IMR-90 (cell line): ENCODE measurements at regions not wholly inside any gene's neighbourhood (a gene's known extent, or its start where the extent isn't known, plus 50 kb on each side); places are given as distances from the start of the nearest gene placed in this dataset.

Source experiments
- ATAC-seq: fragments of 200-7000 bp; cut with Tn5 transposase; 2 replicates; pipeline ENCODE4 v1.9.1; 2020; ENCODE audit warnings: low read depth, mild to moderate bottlenecking, moderate library complexity
- BruUV-seq: library from RNA; stranded (reverse); fragments of 400-500 nt; replicated peaks from 2 replicates; lab custom pipeline; 2021; lab: Mats Ljungman, UMichigan
- CTCF ChIA-PET: fragments of 300-600 bp; formaldehyde crosslinking; extraction: SDS; loops from one replicate; lab custom pipeline; 2021; ENCODE audit warnings: antibody characterized with exemption; lab: Yijun Ruan, JAX
- POLR2A ChIA-PET: fragments of 300-600 bp; sonication (Branson Sonifier 250); formaldehyde crosslinking; loops from one replicate; lab custom pipeline; 2022; ENCODE audit warnings: antibody characterized with exemption; ENCODE audit not compliant: unreplicated experiment; lab: Charles Lee
- DNase-seq: peaks from one replicate; pipeline ENCODE4 v3.0.0; 2013
- H2AFZ ChIP-seq: replicated peaks from 2 replicates; pipeline ENCODE3; 2013; ENCODE audit warnings: low read length, mild to moderate bottlenecking; ENCODE audit not compliant: poor library complexity
- H2AK5ac ChIP-seq: 2 replicates; pipeline ENCODE4 v1.6.1; 2013; ENCODE audit warnings: low read depth, low read length, inconsistent platforms
- H2AK9ac ChIP-seq: replicated peaks from 2 replicates; pipeline ENCODE3; 2013; ENCODE audit warnings: mild to moderate bottlenecking, low read depth, low read length, moderate library complexity; ENCODE audit not compliant: poor library complexity
- H2BK120ac ChIP-seq: 2 replicates; pipeline ENCODE4 v1.6.1; 2013; ENCODE audit warnings: low read depth, low read length, inconsistent platforms
- H2BK15ac ChIP-seq: 3 replicates; pipeline ENCODE4 v1.6.1; 2013; ENCODE audit warnings: low read depth, low read length, inconsistent platforms
- H2BK20ac ChIP-seq: 2 replicates; pipeline ENCODE4 v1.6.1; 2013; ENCODE audit warnings: low read depth, mild to moderate bottlenecking, inconsistent platforms, low read length, moderate library complexity
- H2BK5ac ChIP-seq: 2 replicates; pipeline ENCODE4 v1.6.1; 2013; ENCODE audit warnings: mild to moderate bottlenecking, low read depth, low read length, inconsistent platforms; ENCODE audit not compliant: poor library complexity, severe bottlenecking
- H3K14ac ChIP-seq: replicated peaks from 2 replicates; pipeline ENCODE4 v1.6.1; 2013; ENCODE audit warnings: low read depth, low read length, inconsistent platforms
- H3K18ac ChIP-seq: 2 replicates; pipeline ENCODE4 v1.6.1; 2013; ENCODE audit warnings: low read depth, low read length, control low read depth
- H3K23ac ChIP-seq: 2 replicates; pipeline ENCODE4 v1.6.1; 2013; ENCODE audit warnings: low read depth, low read length, inconsistent platforms
- H3K27ac ChIP-seq: 2 replicates; pipeline ENCODE4 v1.5.1; 2013; ENCODE audit warnings: mild to moderate bottlenecking, control low read depth, low read length; ENCODE audit not compliant: insufficient read depth
- H3K27me3 ChIP-seq: 2 replicates; pipeline ENCODE4 v1.6.1; 2013; ENCODE audit warnings: low read length; ENCODE audit not compliant: control insufficient read depth, insufficient read depth
- H3K36me3 ChIP-seq: 2 replicates; pipeline ENCODE4 v1.6.1; 2013; ENCODE audit warnings: low read length, mixed read lengths; ENCODE audit not compliant: control insufficient read depth, insufficient read depth
- H3K4ac ChIP-seq: 2 replicates; pipeline ENCODE4 v1.6.1; 2013; ENCODE audit warnings: low read depth, low read length, inconsistent platforms
- H3K4me1 ChIP-seq: 2 replicates; pipeline ENCODE4 v1.6.1; 2013; ENCODE audit warnings: low read length, mixed read lengths; ENCODE audit not compliant: control insufficient read depth, insufficient read depth
- H3K4me2 ChIP-seq: 2 replicates; pipeline ENCODE4 v1.6.1; 2013; ENCODE audit warnings: low read depth, mild to moderate bottlenecking, control low read depth, low read length, moderate library complexity
- H3K4me3 ChIP-seq: 2 replicates; pipeline ENCODE4 v1.5.1; 2013; ENCODE audit warnings: low read depth, mild to moderate bottlenecking, control low read depth, low read length, moderate library complexity; ENCODE audit not compliant: insufficient read depth
- H3K56ac ChIP-seq: 2 replicates; pipeline ENCODE4 v1.6.1; 2013; ENCODE audit warnings: low read length, inconsistent platforms; ENCODE audit not compliant: insufficient read depth; ENCODE audit errors: extremely low read depth
- H3K79me1 ChIP-seq, 2 experiments: 2 replicates each; pipeline ENCODE4 v1.6.1; 2013; ENCODE audit warnings: low read length in 2 of 2, inconsistent platforms in 1 of 2, low read depth in 1 of 2
- H3K9ac ChIP-seq: 2 replicates; pipeline ENCODE4 v1.6.1; 2013; ENCODE audit warnings: low read depth, low read length, control low read depth
- H3K9me1 ChIP-seq: 2 replicates; pipeline ENCODE4 v1.6.1; 2013; ENCODE audit warnings: low read length, inconsistent platforms; ENCODE audit not compliant: insufficient read depth
- H3K9me3 ChIP-seq: 2 replicates; pipeline ENCODE4 v1.6.1; 2013; ENCODE audit warnings: low read length; ENCODE audit not compliant: control insufficient read depth, insufficient read depth
- H4K20me1 ChIP-seq: 2 replicates; pipeline ENCODE4 v1.6.1; 2013; ENCODE audit warnings: low read length, inconsistent platforms; ENCODE audit not compliant: insufficient read depth
- H4K5ac ChIP-seq: 2 replicates; pipeline ENCODE4 v1.6.1; 2013; ENCODE audit warnings: mild to moderate bottlenecking, low read depth, low read length, control low read depth
- H4K8ac ChIP-seq, 2 experiments: 2 replicates each; pipeline ENCODE4 v1.6.1; 2013; ENCODE audit warnings: low read depth in 2 of 2, low read length in 2 of 2, control low read depth in 1 of 2, inconsistent platforms in 1 of 2
- H4K91ac ChIP-seq: 2 replicates; pipeline ENCODE4 v1.6.1; 2013; ENCODE audit warnings: low read depth, low read length, inconsistent platforms; ENCODE audit not compliant: insufficient read depth
- BHLHE40 ChIP-seq: fragments of 150-350 bp; IDR thresholded peaks from 2 replicates; pipeline ENCODE4 v1.6.1; 2016; ENCODE audit warnings: mild to moderate bottlenecking, low read depth, low read length
- CEBPB ChIP-seq: IDR thresholded peaks from 2 replicates; pipeline ENCODE4 v1.6.1; 2012; ENCODE audit warnings: low read depth, low read length, improper control_type of control experiment
- CHD1 ChIP-seq: IDR thresholded peaks from 2 replicates; pipeline ENCODE4 v1.6.1; 2012; ENCODE audit warnings: low read depth, low read length, improper control_type of control experiment
- FOS ChIP-seq: fragments of 150-350 bp; IDR thresholded peaks from 2 replicates; pipeline ENCODE4 v1.6.1; 2016; ENCODE audit warnings: low read depth, low read length
- MAFK ChIP-seq: IDR thresholded peaks from 2 replicates; pipeline ENCODE4 v1.6.1; 2012; ENCODE audit warnings: low read depth, low read length, improper control_type of control experiment
- MAZ ChIP-seq: IDR thresholded peaks from 2 replicates; pipeline ENCODE4 v1.6.1; 2012; ENCODE audit warnings: low read depth, mild to moderate bottlenecking, low read length, improper control_type of control experiment, moderate library complexity, borderline replicate concordance
- MXI1 ChIP-seq: IDR thresholded peaks from 2 replicates; pipeline ENCODE4 v1.6.1; 2012; ENCODE audit warnings: low read depth, mild to moderate bottlenecking, low read length, moderate library complexity, borderline replicate concordance
- NFE2L2 ChIP-seq: fragments of 150-350 bp; IDR thresholded peaks from 2 replicates; pipeline ENCODE4 v1.6.1; 2016; ENCODE audit warnings: low read depth, mild to moderate bottlenecking, low read length
- POLR2A ChIP-seq: IDR thresholded peaks from 2 replicates; pipeline ENCODE4 v1.6.1; 2012; ENCODE audit warnings: mild to moderate bottlenecking, low read depth, low read length
- RAD21 ChIP-seq: IDR thresholded peaks from 2 replicates; pipeline ENCODE4 v1.6.1; 2012; ENCODE audit warnings: low read length, improper control_type of control experiment
- RCOR1 ChIP-seq: IDR thresholded peaks from 2 replicates; pipeline ENCODE4 v1.6.1; 2012; ENCODE audit warnings: mild to moderate bottlenecking, low read length, improper control_type of control experiment; ENCODE audit not compliant: insufficient replicate concordance
- RFX5 ChIP-seq: IDR thresholded peaks from 2 replicates; pipeline ENCODE4 v1.8.0; 2012; ENCODE audit warnings: low read depth, mild to moderate bottlenecking, low read length, moderate library complexity
- SMC3 ChIP-seq: fragments of 150-350 bp; IDR thresholded peaks from 2 replicates; pipeline ENCODE4 v1.6.1; 2016; ENCODE audit warnings: low read depth, mild to moderate bottlenecking, antibody characterized with exemption, low read length, moderate library complexity
- WGBS, 2 experiments: methylation state at CpG; one replicate each; pipeline versions ENCODE4 v1.1.5 to v1.1.7; 2013; ENCODE audit warnings: missing lambda C conversion rate in 2 of 2; ENCODE audit not compliant: insufficient read length in 1 of 2; ENCODE audit errors: extremely low coverage in 2 of 2; 5-methylcytosine and 5-hydroxymethylcytosine counted together
- dilution Hi-C: fragments of 300-500 bp; cut with HindIII; formaldehyde crosslinking; loops from one replicate; pipeline ENCODE4 v1.14.3; 2018; ENCODE audit warnings: low sequenced_read_pairs; ENCODE audit not compliant: unreplicated experiment
- in situ Hi-C: fragments of 300-500 bp; cut with MboI; formaldehyde crosslinking; loops from 3 replicates; pipeline ENCODE4 v1.14.3; 2019; ENCODE audit warnings: low sequenced_read_pairs, inconsistent platforms, mixed read lengths
- intact Hi-C: fragments of 100-400 bp; cut with micrococcal nuclease; formaldehyde crosslinking; loops from 2 replicates; pipeline ENCODE4 v1.10.0; 2022
- TF ChIP-seq, protein P1 (sequence below): conservative IDR thresholded peaks from 2 replicates; pipeline ENCODE4 v1.5.1; 2012; ENCODE audit warnings: mild to moderate bottlenecking, low read depth, low read length, improper control_type of control experiment
- TF ChIP-seq, protein P2 (sequence below): fragments of 150-350 bp; IDR thresholded peaks from 2 replicates; pipeline ENCODE4 v1.6.1; 2016; ENCODE audit warnings: low read depth, mild to moderate bottlenecking, low read length, moderate library complexity, borderline replicate concordance
- TF ChIP-seq, protein P3 (sequence below): fragments of 150-350 bp; IDR thresholded peaks from 2 replicates; pipeline ENCODE4 v1.6.1; 2017; ENCODE audit warnings: mild to moderate bottlenecking, antibody characterized with exemption, low read length, low read depth

DNA sequence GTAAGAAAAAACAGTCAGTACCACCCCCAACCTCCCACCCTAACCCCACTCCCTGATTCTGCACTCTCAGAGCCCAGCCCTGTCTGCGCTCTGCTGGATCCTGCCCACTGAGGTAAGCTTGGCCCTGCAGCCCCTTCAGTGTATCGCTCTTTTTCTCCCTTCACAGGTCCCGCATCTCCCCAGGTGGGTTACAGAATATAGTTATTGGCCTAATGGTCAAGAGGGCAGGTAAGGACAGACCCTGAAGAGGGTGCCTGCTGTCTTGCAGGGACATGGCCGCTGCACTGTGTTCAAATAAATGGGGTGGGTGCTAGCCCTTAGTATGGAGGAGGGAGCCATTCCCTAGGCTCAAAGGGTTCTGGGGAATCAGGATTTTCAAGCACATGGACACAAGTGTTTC is 135.7 kb downstream of the ADSS2 start:
- Histone ChIP-seq H2BK20ac (no peak overlapping the region), H2AK9ac (no peak overlapping the region), H3K79me1 (no peaks in the 10 kb centered on the region), H2BK15ac (no peak overlapping the region), H3K27me3 (no peaks in the 10 kb centered on the region), H3K14ac (no peak overlapping the region), H3K36me3 (no peaks in the 10 kb centered on the region), H3K4me2 (no peak overlapping the region), H4K8ac (no peak overlapping the region), H4K5ac (no peak overlapping the region), H3K27ac (no peak overlapping the region), H3K4me3 (no peak overlapping the region), H3K56ac (no peak overlapping the region), H2AK5ac (no peak overlapping the region), H3K23ac (no peak overlapping the region), H3K4me1 (no peaks in the 10 kb centered on the region; the same call in 1 of the 2 replicates), H3K9me3 (no peaks in the 10 kb centered on the region), H2AFZ (no peak overlapping the region), H2BK5ac (no peak overlapping the region), H4K20me1 (no peaks in the 10 kb centered on the region), H4K91ac (no peak overlapping the region), H3K18ac (no peak overlapping the region), H3K9me1 (no peaks in the 10 kb centered on the region), H3K9ac (no peak overlapping the region), H3K4ac (no peak overlapping the region), H2BK120ac (no peak overlapping the region)
- dilution Hi-C loops: no loop called here
- no peak for TF ChIP-seq RAD21
- no peak for TF ChIP-seq MAZ
- no peak for TF ChIP-seq CHD1
- TF ChIP-seq, protein P1, sequence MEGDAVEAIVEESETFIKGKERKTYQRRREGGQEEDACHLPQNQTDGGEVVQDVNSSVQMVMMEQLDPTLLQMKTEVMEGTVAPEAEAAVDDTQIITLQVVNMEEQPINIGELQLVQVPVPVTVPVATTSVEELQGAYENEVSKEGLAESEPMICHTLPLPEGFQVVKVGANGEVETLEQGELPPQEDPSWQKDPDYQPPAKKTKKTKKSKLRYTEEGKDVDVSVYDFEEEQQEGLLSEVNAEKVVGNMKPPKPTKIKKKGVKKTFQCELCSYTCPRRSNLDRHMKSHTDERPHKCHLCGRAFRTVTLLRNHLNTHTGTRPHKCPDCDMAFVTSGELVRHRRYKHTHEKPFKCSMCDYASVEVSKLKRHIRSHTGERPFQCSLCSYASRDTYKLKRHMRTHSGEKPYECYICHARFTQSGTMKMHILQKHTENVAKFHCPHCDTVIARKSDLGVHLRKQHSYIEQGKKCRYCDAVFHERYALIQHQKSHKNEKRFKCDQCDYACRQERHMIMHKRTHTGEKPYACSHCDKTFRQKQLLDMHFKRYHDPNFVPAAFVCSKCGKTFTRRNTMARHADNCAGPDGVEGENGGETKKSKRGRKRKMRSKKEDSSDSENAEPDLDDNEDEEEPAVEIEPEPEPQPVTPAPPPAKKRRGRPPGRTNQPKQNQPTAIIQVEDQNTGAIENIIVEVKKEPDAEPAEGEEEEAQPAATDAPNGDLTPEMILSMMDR: no peak
- TF ChIP-seq, protein P2, sequence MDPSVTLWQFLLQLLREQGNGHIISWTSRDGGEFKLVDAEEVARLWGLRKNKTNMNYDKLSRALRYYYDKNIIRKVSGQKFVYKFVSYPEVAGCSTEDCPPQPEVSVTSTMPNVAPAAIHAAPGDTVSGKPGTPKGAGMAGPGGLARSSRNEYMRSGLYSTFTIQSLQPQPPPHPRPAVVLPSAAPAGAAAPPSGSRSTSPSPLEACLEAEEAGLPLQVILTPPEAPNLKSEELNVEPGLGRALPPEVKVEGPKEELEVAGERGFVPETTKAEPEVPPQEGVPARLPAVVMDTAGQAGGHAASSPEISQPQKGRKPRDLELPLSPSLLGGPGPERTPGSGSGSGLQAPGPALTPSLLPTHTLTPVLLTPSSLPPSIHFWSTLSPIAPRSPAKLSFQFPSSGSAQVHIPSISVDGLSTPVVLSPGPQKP: no peak
- TF ChIP-seq SMC3: no peak
- TF ChIP-seq NFE2L2: no peak
- TF ChIP-seq RCOR1: no peak
- TF ChIP-seq MXI1: no peak
- TF ChIP-seq BHLHE40: no peak
- no peak for TF ChIP-seq RFX5
- TF ChIP-seq FOS: no peak
- TF ChIP-seq, protein P3, sequence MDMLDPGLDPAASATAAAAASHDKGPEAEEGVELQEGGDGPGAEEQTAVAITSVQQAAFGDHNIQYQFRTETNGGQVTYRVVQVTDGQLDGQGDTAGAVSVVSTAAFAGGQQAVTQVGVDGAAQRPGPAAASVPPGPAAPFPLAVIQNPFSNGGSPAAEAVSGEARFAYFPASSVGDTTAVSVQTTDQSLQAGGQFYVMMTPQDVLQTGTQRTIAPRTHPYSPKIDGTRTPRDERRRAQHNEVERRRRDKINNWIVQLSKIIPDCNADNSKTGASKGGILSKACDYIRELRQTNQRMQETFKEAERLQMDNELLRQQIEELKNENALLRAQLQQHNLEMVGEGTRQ: no peak
- TF ChIP-seq MAFK: no peak
- no peak for TF ChIP-seq CEBPB
- no peak for TF ChIP-seq POLR2A
- intact Hi-C loops: no loop called here
- ATAC-seq: no peak
- no CpG with 5 or more reads among the region's 4 CpGs for WGBS, 2 experiments
- CTCF ChIA-PET: interaction anchor here (0.6 kb wide), 1 partner anchor 402 kb away, joined by 3 read pairs; no protein-coding TSS in a partner anchor
- no TSS peak for BruUV-seq
- DNase-seq: no peak
- in situ Hi-C loops: no loop called here
- POLR2A ChIA-PET: no interaction called here
